ENCODE measurements at regions not wholly inside any gene's neighbourhood (a gene's known extent, or its start where the extent isn't known, plus 50 kb on each side); places are given as distances from the start of the nearest gene placed in this dataset.

GRCh38 chr4:152235718-152236117, 300.2 kb downstream of the FBXW7 start:
- DNase-seq (ENCODE audit: low spot score): no peak

- DNase-seq (ENCODE audit: low spot score): no peak
These were observed 301.3 kb downstream of the FBXW7 start for GRCh38 chr4:152234571-152234970.

DNA sequence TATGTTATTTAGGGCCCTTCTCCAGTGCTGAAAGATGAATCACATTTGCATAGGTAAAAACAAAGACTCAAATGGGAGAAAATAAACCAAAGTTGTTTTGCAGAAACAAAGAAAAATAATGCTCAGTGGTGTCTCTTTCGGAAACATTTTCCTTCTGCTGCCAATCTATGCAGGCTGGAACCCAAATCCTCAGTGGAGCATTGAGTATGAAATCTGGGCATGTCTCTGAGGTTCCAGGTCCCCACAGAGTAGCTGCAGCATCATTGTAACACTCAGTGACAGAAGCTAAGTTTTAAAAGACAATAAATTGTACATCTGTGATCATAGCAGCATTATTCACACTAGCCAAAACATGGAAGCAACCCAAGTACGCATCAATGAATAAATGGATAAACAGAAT, 303.6 kb downstream of the FBXW7 start:
- DNase-seq (ENCODE audit: low spot score): no peak

DNA sequence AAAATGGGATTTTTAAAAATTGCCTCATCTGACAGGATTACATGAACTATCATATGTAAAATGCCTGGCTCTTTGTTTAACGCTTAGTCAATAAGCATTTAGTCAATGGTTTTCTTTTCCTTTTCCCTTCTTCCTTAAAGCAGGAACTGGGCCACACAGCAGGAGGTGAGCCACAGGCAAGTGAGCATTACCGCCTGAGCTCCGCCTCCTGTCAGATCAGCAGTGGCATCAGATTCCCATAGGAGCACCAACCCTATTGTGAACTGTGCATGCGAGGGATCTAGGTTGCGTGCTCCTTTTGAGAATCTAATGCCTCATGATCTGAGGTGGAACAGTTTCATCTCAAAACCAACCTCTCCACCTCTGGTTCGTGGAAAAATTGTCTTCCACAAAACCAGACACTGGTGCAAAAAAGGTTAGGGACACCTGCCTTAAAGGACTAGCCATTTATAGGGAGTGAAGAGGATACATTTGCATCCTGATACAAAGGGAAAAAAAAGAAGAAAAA, 306.1 kb downstream of the FBXW7 start:
- no peak for DNase-seq (ENCODE audit: low spot score)

DNA sequence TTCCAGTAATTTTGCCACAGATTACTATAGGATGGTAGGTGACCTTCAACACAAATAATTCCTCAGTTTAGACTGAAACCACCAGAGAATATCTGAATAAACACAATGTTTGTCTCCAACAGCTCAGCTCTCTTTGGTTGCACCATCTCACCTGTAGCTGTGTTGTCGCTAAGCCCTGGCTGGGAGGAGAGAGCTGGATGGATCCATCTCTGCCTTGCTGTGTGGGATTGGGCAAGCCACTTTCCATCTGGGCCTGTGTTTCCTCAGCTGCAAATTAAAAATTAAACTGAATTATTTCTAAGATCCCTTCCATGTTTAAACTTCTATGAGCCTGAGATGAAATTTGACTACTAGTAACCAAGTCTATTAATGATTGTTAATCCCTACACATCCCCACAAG, 310.2 kb downstream of the FBXW7 start:
- DNase-seq (ENCODE audit: low spot score): no peak

- DNase-seq (ENCODE audit: low spot score): no peak
These were observed 311.0 kb downstream of the FBXW7 start for GRCh38 chr4:152224721-152225420.

- no peak for DNase-seq (ENCODE audit: low spot score)
These were observed 311.7 kb downstream of the FBXW7 start for GRCh38 chr4:152224223-152224622.

DNA sequence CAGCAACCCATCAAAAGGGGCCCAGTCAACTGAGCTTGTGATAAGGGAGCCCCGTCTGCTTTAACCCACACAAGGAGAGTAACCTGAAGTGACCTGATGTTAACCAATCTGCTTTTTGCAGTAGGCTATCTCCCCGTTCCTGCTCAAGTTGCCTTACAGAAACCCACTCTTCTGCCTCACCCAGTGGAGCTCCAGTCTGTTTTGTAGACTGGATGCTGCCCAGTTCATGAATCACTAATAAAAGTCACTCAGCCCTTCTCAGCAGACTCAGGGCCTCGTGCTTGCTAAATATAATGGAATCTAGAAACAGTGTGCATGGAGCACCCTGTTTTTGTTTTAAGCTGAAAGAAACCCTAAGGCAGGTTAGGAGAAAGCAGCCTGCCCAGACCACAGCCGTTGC, 312.3 kb downstream of the FBXW7 start:
- DNase-seq (ENCODE audit: low spot score): no peak

GRCh38 chr4:152221816-152222516, 313.9 kb downstream of the FBXW7 start:
- DNase-seq (ENCODE audit: low spot score): no peak

- peak; percentile 43 for DNase-seq (ENCODE audit: low spot score)
These were observed 315.7 kb downstream of the FBXW7 start for GRCh38 chr4:152220201-152220666.

GRCh38 chr4:152218576-152218975, 317.3 kb downstream of the FBXW7 start:
- DNase-seq (ENCODE audit: low spot score): no peak

DNA sequence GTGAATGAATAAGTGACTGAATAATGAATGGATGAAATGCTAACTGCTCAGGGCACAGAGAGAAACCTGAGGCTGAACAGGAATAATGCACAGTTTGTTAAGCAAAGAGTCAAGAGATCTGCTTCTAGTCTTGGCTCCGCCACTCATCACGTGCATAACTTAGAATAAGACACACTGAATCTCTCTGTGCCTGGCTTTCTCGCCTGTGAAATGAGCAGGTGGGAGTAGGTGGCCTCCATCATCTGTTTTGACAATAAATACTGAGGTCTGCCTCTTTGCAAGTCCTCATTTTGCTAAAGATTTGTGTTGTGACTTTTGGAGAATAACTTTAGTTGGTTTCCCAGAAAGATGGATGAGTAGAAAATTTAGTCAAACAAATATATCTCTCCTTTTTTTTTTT, 318.0 kb downstream of the FBXW7 start:
- no peak for DNase-seq (ENCODE audit: low spot score)

DNA sequence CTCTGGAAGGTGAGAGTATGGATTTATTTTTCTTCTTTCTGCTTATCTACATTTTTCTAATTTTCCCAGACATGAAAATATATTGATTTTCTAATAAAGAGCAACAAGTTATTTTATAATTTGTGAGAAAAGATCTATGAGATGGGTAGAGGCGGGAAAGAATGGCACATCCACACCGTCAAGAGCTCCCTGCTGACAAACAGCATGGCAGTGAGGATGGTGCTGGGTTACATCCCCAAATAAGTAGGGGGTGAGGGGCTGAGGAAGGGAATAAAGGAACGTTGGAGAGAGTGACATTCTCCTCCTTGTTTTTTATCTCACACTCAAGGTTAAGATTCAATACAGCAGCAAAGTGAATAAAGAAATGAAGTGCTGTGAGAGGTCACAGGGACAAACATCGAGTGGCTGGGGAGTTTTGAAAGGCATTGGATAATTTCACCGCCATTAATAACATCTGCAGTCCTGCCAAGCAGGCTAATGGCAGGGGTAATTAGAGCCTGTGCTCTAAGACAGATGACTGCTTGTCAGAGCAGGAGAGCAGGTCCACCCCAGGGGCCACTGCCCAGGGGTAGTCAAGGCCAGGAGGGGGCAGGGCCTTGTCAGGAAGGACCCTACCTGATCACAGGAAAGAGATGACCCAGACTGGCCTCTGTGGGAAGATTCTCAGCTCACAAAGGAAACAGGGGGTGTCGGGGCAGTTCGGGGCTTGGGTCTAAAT, 323.8 kb downstream of the FBXW7 start:
- no peak for DNase-seq (ENCODE audit: low spot score)

DNA sequence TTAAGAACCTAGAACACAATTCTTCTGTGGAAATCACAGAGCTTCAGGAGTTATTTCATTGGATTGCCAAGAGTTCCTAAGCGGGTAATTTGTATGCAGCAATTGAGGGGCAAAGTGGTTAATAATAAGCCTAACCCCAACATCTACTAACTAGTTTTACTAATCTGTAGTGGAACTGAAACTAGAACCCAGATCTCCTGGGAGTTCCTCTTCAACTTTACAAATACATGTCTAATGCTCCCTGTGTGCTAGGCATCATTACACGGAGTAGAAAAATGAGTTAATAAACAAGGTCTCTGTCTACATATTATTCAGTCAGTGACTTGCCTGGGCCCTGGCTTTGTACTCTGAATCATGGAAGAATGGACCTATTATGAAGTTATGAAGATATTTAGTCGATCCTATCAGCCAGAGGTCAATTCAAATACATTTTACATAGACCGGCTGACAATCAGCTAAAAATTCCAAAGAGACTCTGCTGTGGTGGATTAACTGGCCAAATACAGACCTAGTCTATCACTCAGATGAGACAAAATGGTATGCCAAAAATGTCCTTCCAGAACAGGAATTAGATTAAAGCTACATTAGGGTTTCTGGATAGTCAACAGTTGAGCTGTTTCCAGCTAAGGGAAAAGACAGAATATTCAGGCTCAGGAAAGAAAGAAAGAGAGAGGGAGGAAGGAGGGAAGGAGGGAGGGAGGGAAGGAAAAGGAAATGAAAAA, 326.0 kb downstream of the FBXW7 start:
- no peak for DNase-seq (ENCODE audit: low spot score)

DNA sequence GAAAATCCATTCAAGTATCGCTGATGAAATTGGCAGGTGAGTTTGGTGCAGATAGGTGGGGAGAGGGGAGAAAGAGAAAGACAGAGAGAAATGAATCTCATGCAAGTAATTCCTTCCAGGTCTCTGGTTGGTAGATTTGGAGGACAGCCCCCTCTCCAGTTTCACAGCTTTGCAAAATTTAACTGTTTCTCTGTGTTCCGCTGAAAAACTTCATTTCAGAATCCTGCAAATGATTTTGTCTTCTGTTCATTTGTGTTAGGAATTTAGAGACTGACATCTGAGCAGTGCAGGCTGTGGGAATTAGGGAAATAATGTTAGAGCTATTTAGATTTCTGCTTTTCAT, 328.5 kb downstream of the FBXW7 start:
- DNase-seq (ENCODE audit: low spot score): no peak

GRCh38 chr4:152206646-152207377, 329.1 kb downstream of the FBXW7 start:
- no peak for DNase-seq (ENCODE audit: low spot score)

- DNase-seq (ENCODE audit: low spot score): no peak
These were observed 329.7 kb downstream of the FBXW7 start for GRCh38 chr4:152206185-152206584.

DNA sequence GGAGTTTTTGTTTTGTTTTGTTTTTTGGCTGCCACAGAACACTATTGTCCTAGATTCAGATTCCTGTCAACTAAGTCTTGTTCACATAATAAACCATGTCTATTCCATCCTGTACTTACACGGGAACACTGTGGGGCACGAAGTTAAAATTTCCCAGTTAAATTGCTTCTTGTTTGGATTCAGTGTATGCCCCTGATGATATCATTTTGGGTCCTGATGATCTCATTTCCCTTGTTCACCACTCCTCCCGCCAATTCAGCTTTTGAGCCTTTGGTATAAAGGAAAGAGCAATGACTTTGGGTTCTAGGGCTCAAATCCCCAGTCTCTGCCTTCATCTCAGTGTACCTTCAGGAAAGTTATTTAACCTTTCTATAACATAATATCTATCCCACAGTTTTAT, 333.5 kb downstream of the FBXW7 start:
- DNase-seq (ENCODE audit: low spot score): no peak

DNA sequence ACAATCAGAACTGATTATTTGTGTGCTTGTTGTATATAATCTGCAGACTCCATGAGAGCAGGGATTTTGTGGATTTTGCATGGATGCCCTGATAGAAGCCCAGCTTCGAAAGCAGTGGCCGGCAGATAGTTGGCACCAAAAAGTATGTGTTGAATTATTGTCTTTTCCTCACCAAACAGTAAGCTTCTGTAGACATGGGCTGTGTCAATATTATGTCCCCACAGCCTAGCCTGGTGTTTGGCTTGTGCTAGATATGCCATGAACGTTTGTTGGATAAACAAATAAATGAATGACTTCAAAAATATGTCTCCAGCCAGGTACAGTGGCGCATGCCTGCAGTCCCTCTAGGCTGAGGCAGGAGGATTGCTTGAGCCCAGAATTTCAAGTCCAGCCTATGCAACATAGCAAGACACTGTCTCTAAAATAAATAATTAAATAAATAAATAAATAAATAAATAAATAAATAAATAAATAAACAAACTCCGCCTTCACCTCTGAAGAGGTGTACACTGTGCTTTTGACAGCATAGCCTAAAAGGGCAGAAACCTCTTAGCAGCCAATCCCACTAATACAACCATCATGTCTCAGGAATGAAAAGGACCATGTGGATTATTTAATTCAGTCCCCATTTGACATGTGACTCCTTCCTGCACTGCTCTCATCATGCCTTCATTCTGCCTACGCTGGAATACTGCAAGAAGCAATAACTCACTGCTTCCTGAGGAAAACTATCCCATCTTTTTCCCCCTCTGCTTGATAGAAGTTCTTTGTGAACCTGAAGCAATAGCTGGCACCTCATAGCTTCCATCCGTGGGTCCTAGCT, 335.2 kb downstream of the FBXW7 start:
- DNase-seq (ENCODE audit: low spot score): no peak

DNA sequence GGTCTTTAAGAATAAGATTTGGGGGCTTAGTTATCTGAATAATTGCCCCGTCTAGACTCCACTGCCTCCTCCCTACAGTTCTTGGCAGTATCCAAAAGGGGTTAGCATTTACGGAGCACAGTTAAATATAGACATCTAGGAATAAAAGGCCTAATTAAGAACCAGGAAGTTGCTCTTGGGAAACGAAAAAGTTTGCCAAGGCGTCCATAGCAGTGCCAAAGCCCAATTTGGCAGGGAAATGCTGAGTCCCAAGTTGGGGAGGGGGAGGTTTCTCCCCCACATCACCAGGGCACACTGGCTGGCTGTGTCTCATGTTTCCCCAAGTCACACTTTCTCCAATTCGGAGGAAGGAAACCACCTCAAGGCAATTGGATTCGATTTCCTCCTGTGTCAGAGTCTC, 338.7 kb downstream of the FBXW7 start:
- DNase-seq (ENCODE audit: low spot score): no peak

DNA sequence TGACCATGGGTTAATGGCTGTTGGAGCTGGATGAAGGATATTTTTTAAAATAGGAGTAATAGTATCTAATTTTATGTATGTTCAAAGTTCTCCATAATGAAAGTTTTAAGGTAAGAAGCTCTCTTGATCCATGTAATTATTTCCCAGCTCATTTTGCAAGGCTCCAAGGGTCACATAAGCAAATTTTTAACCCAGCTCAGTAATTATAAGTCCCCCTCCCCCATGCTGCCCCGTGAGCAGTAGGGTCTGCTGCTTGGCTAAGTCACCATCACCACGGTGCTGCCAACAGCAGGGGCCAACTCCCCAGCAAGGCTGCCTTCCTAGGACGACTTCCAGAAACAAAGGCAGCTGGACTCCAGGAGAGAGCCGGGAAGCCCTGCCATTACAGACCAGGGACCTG, 340.0 kb downstream of the FBXW7 start:
- DNase-seq (ENCODE audit: low spot score): no peak
